A549 (cell line): ENCODE measurements at regions not wholly inside any gene's neighbourhood (a gene's known extent, or its start where the extent isn't known, plus 50 kb on each side); places are given as distances from the start of the nearest gene placed in this dataset.
A peak's percentile ranks its signal among the peaks of the same experiment; 100 is the strongest.
"Not testable (repeated sequence)": the region's sequence is repeated elsewhere in the genome, so short reads cannot be mapped to it uniquely, and the experiment has no call there.

Source experiments
- ATAC-seq, 2 experiments: fragments of 200-7000 bp in 1 of 2; fragments of >200 bp in 1 of 2; cut with Nextera tagmentation in 1 of 2; cut with Tn5 transposase in 1 of 2; 3 replicates each; pipeline versions ENCODE4 v1.8.0 to v1.9.1; 2018 to 2020; ENCODE audit warnings: mild to moderate bottlenecking in 1 of 2, moderate library complexity in 1 of 2
- CTCF ChIA-PET: fragments of 300-600 bp; sonication (Branson Sonifier 250); formaldehyde crosslinking; extraction: SDS; loops from one replicate; lab custom pipeline; 2021; ENCODE audit warnings: antibody characterized with exemption, inconsistent platforms; lab: Yijun Ruan, JAX
- POLR2A ChIA-PET: fragments of 350-600 bp; formaldehyde crosslinking; extraction: SDS; loops from one replicate; lab custom pipeline; 2021; ENCODE audit warnings: antibody characterized with exemption, inconsistent platforms; lab: Yijun Ruan, JAX
- DNase-seq, 2 experiments: peaks; one replicate each; pipeline versions ENCODE4 v3.0.0 to v3.0.0-alpha.2; 2011 to 2016; ENCODE audit warnings: low read depth in 1 of 2, low spot score in 1 of 2
- FAIRE-seq: peaks from 2 replicates; lab custom pipeline; 2011; peaks lifted over from hg19 to GRCh38; lab: Jason Lieb, UNC
- H3K27ac ChIP-seq, 2 experiments: fragments of >200 bp; sonication (Bioruptor Twin); formaldehyde crosslinking; 3 replicates each; pipeline ENCODE4 v1.5.1; 2016 to 2017
- H3K4me1 ChIP-seq: fragments of >200 bp; sonication (Bioruptor Twin); formaldehyde crosslinking; 3 replicates; pipeline ENCODE4 v1.6.1; 2016
- H3K4me2 ChIP-seq: fragments of >200 bp; sonication (Bioruptor Twin); formaldehyde crosslinking; 3 replicates; pipeline ENCODE4 v1.6.1; 2016
- H3K4me3 ChIP-seq: fragments of >200 bp; sonication (Bioruptor Twin); formaldehyde crosslinking; 3 replicates; pipeline ENCODE4 v1.5.1; 2016
- H3K9me3 ChIP-seq: fragments of >200 bp; sonication (Bioruptor Twin); formaldehyde crosslinking; 3 replicates; pipeline ENCODE4 v1.6.1; 2016
- BHLHE40 ChIP-seq: IDR thresholded peaks from 2 replicates; pipeline ENCODE4 v1.6.1; 2012; ENCODE audit warnings: low read depth, low read length, inconsistent platforms
- E2F6 ChIP-seq: IDR thresholded peaks from 2 replicates; pipeline ENCODE4 v1.6.1; 2012; ENCODE audit warnings: low read depth, borderline replicate concordance
- EHF ChIP-seq: fragments of 250-450 bp; sonication (Bioruptor Pico); IDR thresholded peaks from 2 replicates; pipeline ENCODE4 v1.5.0; 2020; ENCODE audit warnings: mild to moderate bottlenecking
- EHMT2 ChIP-seq: fragments of 200-600 bp; sonication (generic); IDR thresholded peaks from 2 replicates; pipeline ENCODE4 v1.6.1; 2016; ENCODE audit warnings: antibody characterized with exemption, low read depth, mild to moderate bottlenecking, moderate library complexity
- EP300 ChIP-seq, 2 experiments: fragments of >200 bp; sonication (Bioruptor Twin); formaldehyde crosslinking; IDR thresholded peaks; 2 replicates in 1 of 2; 3 replicates in 1 of 2; pipeline ENCODE4 v1.6.1; 2016 to 2017
- ESRRA ChIP-seq: fragments of 150-350 bp; IDR thresholded peaks from 2 replicates; pipeline ENCODE4 v1.6.1; 2014; ENCODE audit warnings: mild to moderate bottlenecking, low read length, borderline replicate concordance
- FOSB ChIP-seq: fragments of 250-450 bp; sonication (Bioruptor Pico); IDR thresholded peaks from 2 replicates; pipeline ENCODE4 v1.5.0; 2020; ENCODE audit warnings: mild to moderate bottlenecking, moderate library complexity
- HOXB13 ChIP-seq: fragments of 250-450 bp; sonication (Bioruptor Pico); IDR thresholded peaks from 2 replicates; pipeline ENCODE4 v1.5.0; 2020; ENCODE audit warnings: low read depth, mild to moderate bottlenecking, moderate library complexity
- JUN ChIP-seq, 2 experiments: fragments of >200 bp; sonication (Bioruptor Twin); formaldehyde crosslinking; IDR thresholded peaks; 2 replicates in 1 of 2; 3 replicates in 1 of 2; pipeline ENCODE4 v1.6.1; 2016 to 2017
- KDM5A ChIP-seq: fragments of 200-600 bp; sonication (generic); IDR thresholded peaks from 2 replicates; pipeline ENCODE4 v1.6.1; 2016; ENCODE audit warnings: antibody characterized with exemption, mild to moderate bottlenecking
- MAZ ChIP-seq: fragments of 150-350 bp; IDR thresholded peaks from 2 replicates; pipeline ENCODE4 v1.6.1; 2014; ENCODE audit warnings: antibody characterized with exemption, low read depth, low read length, borderline replicate concordance
- MYC ChIP-seq: IDR thresholded peaks from 2 replicates; pipeline ENCODE4 v1.6.1; 2012; ENCODE audit warnings: mild to moderate bottlenecking, inconsistent platforms, low read length, improper control_type of control experiment, borderline replicate concordance
- NPAS2 ChIP-seq: fragments of 250-450 bp; sonication (Bioruptor Pico); IDR thresholded peaks from 2 replicates; pipeline ENCODE4 v1.8.0; 2022; ENCODE audit warnings: mild to moderate bottlenecking, moderate library complexity, borderline replicate concordance
- NR3C1 ChIP-seq: fragments of >200 bp; sonication (Bioruptor Twin); formaldehyde crosslinking; IDR thresholded peaks from 3 replicates; pipeline ENCODE4 v1.6.1; 2017
- PHF8 ChIP-seq: fragments of 200-600 bp; sonication (generic); IDR thresholded peaks from 2 replicates; pipeline ENCODE4 v1.6.1; 2016; ENCODE audit warnings: low read depth, mild to moderate bottlenecking, antibody characterized with exemption, moderate library complexity, borderline replicate concordance
- POLR2AphosphoS2 ChIP-seq: conservative IDR thresholded peaks from 2 replicates; pipeline ENCODE4 v1.6.1; 2012; ENCODE audit warnings: low read length, improper control_type of control experiment, inconsistent platforms
- RAD21 ChIP-seq, 2 experiments: fragments of >200 bp in 1 of 2; sonication (Bioruptor Twin) in 1 of 2; formaldehyde crosslinking in 1 of 2; IDR thresholded peaks in 1 of 2; conservative IDR thresholded peaks in 1 of 2; 2 replicates in 1 of 2; 3 replicates in 1 of 2; pipeline ENCODE4 v1.6.1; 2012 to 2018; ENCODE audit warnings: inconsistent platforms in 1 of 2
- RCOR1 ChIP-seq: fragments of 150-350 bp; IDR thresholded peaks from 2 replicates; pipeline ENCODE4 v1.6.1; 2014; ENCODE audit warnings: antibody characterized with exemption, low read length, low read depth
- RFX5 ChIP-seq: fragments of 450-650 bp; IDR thresholded peaks from 2 replicates; pipeline ENCODE4 v1.7.1; 2014; ENCODE audit warnings: antibody characterized with exemption, mild to moderate bottlenecking, moderate library complexity
- RNF2 ChIP-seq: fragments of 200-600 bp; sonication (generic); IDR thresholded peaks from 2 replicates; pipeline ENCODE4 v1.6.1; 2016; ENCODE audit warnings: low read depth, mild to moderate bottlenecking, antibody characterized with exemption, moderate library complexity, borderline replicate concordance
- TFCP2L1 ChIP-seq: fragments of 250-450 bp; sonication (Bioruptor Pico); IDR thresholded peaks from 2 replicates; pipeline ENCODE4 v1.5.0; 2021; ENCODE audit warnings: mild to moderate bottlenecking
- ZC3H11A ChIP-seq: fragments of 450-650 bp; IDR thresholded peaks from 2 replicates; pipeline ENCODE4 v1.6.1; 2014; ENCODE audit warnings: antibody characterized with exemption, mild to moderate bottlenecking
- ZFP36 ChIP-seq: fragments of 450-650 bp; IDR thresholded peaks from 2 replicates; pipeline ENCODE4 v1.6.1; 2014; ENCODE audit warnings: borderline replicate concordance; ENCODE audit not compliant: partially characterized antibody
- WGBS: methylation state at CpG from one replicate; pipeline ENCODE4 v1.1.6; 2017; ENCODE audit errors: missing lambda C conversion rate; 5-methylcytosine and 5-hydroxymethylcytosine counted together

- DNase-seq (no peak), FAIRE-seq (no peak), ATAC-seq (no peak)
- no peak overlapping the region for H3K27ac ChIP-seq
- no peak for TF ChIP-seq MAZ
- no peak for TF ChIP-seq E2F6
- TF ChIP-seq RNF2 = no peak
- no peak for TF ChIP-seq ZFP36
- TF ChIP-seq TFCP2L1 (CRISPR knock-in tag) = no peak
- TF ChIP-seq MYC = no peak
- no peak for TF ChIP-seq ZC3H11A
- TF ChIP-seq POLR2AphosphoS2 = no peak
- no peak for TF ChIP-seq NPAS2 (CRISPR knock-in tag)
- no peak for TF ChIP-seq NR3C1
- H3K4me1 ChIP-seq = no peaks in the 10 kb centered on the region
- POLR2A ChIA-PET = no interaction called here
- peaks cover 4% of the 10 kb centered on the region; the same call in 1 of the 3 replicates for H3K9me3 ChIP-seq
- CTCF ChIA-PET = no interaction called here
- WGBS = 12% methylated on average over 3 of the region's 3 CpGs
- no peak overlapping the region for H3K4me3 ChIP-seq
- peak overlapping the region; percentile 8; the same call in 1 of the 3 replicates for H3K4me2 ChIP-seq
Observed at GRCh38 chr17:13096291-13096690, 78.5 kb upstream of the ELAC2 start.

- H3K4me1 ChIP-seq, CTCF ChIA-PET, H3K4me3 ChIP-seq, H3K9me3 ChIP-seq, FAIRE-seq, POLR2A ChIA-PET, H3K27ac ChIP-seq, H3K4me2 ChIP-seq, ATAC-seq, DNase-seq: not testable (repeated sequence)
- WGBS = 22% methylated on average over 5 of the region's 5 CpGs
- TF ChIP-seq ZC3H11A = peak; percentile 43
Observed at GRCh38 chr17:13092010-13092409, 74.2 kb upstream of the ELAC2 start.

- ATAC-seq (no peak), DNase-seq (no peak), FAIRE-seq (no peak)
- Histone ChIP-seq H3K9me3 (no peaks in the 10 kb centered on the region), H3K4me2 (no peak overlapping the region), H3K4me1 (no peaks in the 10 kb centered on the region), H3K4me3 (no peak overlapping the region), H3K27ac (no peak overlapping the region)
- 19% methylated on average over 5 of the region's 5 CpGs for WGBS
- TF ChIP-seq BHLHE40 (no peak), RAD21 (conservative IDR thresholded peaks at IDR 0.05 in 1 of 2, IDR thresholded peaks at IDR 0.05 in 1 of 2) (no peak), KDM5A (no peak), FOSB (CRISPR knock-in tag) (no peak), RFX5 (no peak), EHF (CRISPR knock-in tag) (no peak), PHF8 (no peak), ZC3H11A (no peak), EP300 (IDR thresholded peaks at IDR 0.05) (no peak), EHMT2 (no peak), JUN (IDR thresholded peaks at IDR 0.05) (no peak), HOXB13 (CRISPR knock-in tag) (no peak), POLR2AphosphoS2 (no peak), RCOR1 (no peak), ESRRA (no peak)
- CTCF ChIA-PET = interaction anchor here (0.9 to 3.0 kb wide), 2 partner anchors 55 to 59 kb away, joined by 3 to 12 read pairs; no protein-coding TSS in a partner anchor
- POLR2A ChIA-PET = no interaction called here
Observed at GRCh38 chr17:13088666-13089065, 70.8 kb upstream of the ELAC2 start.
